ENCODE measurements at regions not wholly inside any gene's neighbourhood (a gene's known extent, or its start where the extent isn't known, plus 50 kb on each side); places are given as distances from the start of the nearest gene placed in this dataset.
"Not testable (repeated sequence)": the region's sequence is repeated elsewhere in the genome, so short reads cannot be mapped to it uniquely, and the experiment has no call there.

- Histone ChIP-seq H3K27ac (no peak overlapping the region), H3K4me1 (no peaks in the 10 kb centered on the region), H3K27me3 (no peaks in the 10 kb centered on the region), H3K9me3 (no peaks in the 10 kb centered on the region), H3K36me3 (replicated peaks in 1 of 2; ENCODE audit: insufficient read depth in 1 of 2, low read depth in 2 of 2) (no peaks in the 10 kb centered on the region), H3K4me3 (no peak overlapping the region)
- 81 to 94% methylated on average over 1 of the region's 1 CpG for WGBS, 2 donors
- intact Hi-C loops (cut with DNase I), result no loop called here
- TF ChIP-seq, protein P1, sequence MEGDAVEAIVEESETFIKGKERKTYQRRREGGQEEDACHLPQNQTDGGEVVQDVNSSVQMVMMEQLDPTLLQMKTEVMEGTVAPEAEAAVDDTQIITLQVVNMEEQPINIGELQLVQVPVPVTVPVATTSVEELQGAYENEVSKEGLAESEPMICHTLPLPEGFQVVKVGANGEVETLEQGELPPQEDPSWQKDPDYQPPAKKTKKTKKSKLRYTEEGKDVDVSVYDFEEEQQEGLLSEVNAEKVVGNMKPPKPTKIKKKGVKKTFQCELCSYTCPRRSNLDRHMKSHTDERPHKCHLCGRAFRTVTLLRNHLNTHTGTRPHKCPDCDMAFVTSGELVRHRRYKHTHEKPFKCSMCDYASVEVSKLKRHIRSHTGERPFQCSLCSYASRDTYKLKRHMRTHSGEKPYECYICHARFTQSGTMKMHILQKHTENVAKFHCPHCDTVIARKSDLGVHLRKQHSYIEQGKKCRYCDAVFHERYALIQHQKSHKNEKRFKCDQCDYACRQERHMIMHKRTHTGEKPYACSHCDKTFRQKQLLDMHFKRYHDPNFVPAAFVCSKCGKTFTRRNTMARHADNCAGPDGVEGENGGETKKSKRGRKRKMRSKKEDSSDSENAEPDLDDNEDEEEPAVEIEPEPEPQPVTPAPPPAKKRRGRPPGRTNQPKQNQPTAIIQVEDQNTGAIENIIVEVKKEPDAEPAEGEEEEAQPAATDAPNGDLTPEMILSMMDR (IDR thresholded peaks at IDR 0.05), result no peak
- no peak for TF ChIP-seq POLR2A (IDR thresholded peaks at IDR 0.05)
- no peak for ATAC-seq
- DNase-seq, result no peak
Measured at GRCh38 chr14:58774531-58774930, 136.8 kb downstream of the DACT1 start.

DNA sequence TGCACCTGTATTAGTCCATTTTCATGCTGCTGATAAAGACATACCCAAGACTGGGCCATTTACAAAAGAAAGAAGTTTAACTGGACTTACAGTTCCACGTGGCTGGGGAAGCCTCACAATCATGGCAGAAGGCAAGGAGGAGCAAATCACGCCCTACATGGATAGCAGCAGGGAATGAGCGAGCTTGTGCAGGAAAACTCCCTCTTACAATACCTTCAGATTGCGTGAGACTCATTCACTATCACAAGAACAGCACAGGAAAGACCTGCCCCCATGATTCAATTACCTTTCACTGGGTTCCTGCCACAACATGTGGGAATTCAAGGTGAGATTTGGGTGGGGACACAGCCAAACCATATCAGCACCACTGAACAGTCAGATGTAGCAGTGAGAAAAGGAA lies 137.4 kb downstream of the DACT1 start:
- H3K9me3 ChIP-seq; ATAC-seq; DNase-seq; H3K27me3 ChIP-seq; intact Hi-C loops (cut with DNase I); H3K36me3 ChIP-seq (replicated peaks in 1 of 2; ENCODE audit: insufficient read depth in 1 of 2, low read depth in 2 of 2); H3K4me3 ChIP-seq; H3K27ac ChIP-seq; H3K4me1 ChIP-seq: not testable (repeated sequence)
- WGBS, 2 donors, result 67 to 75% methylated on average over 4 of the region's 4 CpGs

DNA sequence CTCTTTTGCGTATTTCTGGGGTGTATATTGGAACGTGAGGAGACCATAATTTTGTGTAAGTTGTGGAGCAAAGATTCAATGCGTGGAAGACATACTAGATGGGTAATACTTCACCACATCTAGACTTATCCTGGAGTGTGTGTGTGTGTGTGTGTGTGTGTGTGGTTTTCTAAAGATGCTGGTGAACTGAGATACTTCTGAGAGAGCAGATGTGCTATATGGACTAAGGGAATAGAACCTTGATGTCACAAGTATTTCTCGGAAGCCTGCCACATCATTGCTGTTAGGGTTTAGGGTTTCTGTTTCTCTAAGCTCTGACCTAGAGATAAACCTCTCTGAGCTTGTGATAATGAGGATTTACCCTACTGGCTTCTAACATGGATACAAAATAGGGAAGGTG lies 138.8 kb downstream of the DACT1 start:
- intact Hi-C loops (cut with DNase I), result no loop called here
- ATAC-seq, result no peak
- no peak overlapping the region for H3K4me3 ChIP-seq
- H3K36me3 ChIP-seq (replicated peaks in 1 of 2; ENCODE audit: insufficient read depth in 1 of 2, low read depth in 2 of 2), result no peaks in the 10 kb centered on the region
- H3K27me3 ChIP-seq, result no peaks in the 10 kb centered on the region
- H3K27ac ChIP-seq, result no peak overlapping the region
- 69 to 87% methylated on average over 4 of the region's 4 CpGs for WGBS, 2 donors
- H3K9me3 ChIP-seq, result no peaks in the 10 kb centered on the region
- no peaks in the 10 kb centered on the region for H3K4me1 ChIP-seq
- TF ChIP-seq POLR2A (IDR thresholded peaks at IDR 0.05), result no peak
- TF ChIP-seq, protein P1 (IDR thresholded peaks at IDR 0.05), result no peak
- DNase-seq, result no peak

- 31 to 49% methylated on average over 6 to 7 of the region's 7 CpGs for WGBS, 2 donors
- Histone ChIP-seq H3K36me3 (replicated peaks in 1 of 2; ENCODE audit: insufficient read depth in 1 of 2, low read depth in 2 of 2) (no peaks in the 10 kb centered on the region), H3K4me3 (no peak overlapping the region), H3K27ac (no peak overlapping the region), H3K9me3 (no peaks in the 10 kb centered on the region), H3K4me1 (no peaks in the 10 kb centered on the region), H3K27me3 (no peaks in the 10 kb centered on the region)
- TF ChIP-seq, protein P1 (IDR thresholded peaks at IDR 0.05), result no peak
- TF ChIP-seq POLR2A (IDR thresholded peaks at IDR 0.05), result no peak
- intact Hi-C loops (cut with DNase I), result no loop called here
- ATAC-seq, result no peak
- DNase-seq, result no peak
Measured at GRCh38 chr14:58777541-58777979, 139.8 kb downstream of the DACT1 start.

DNA sequence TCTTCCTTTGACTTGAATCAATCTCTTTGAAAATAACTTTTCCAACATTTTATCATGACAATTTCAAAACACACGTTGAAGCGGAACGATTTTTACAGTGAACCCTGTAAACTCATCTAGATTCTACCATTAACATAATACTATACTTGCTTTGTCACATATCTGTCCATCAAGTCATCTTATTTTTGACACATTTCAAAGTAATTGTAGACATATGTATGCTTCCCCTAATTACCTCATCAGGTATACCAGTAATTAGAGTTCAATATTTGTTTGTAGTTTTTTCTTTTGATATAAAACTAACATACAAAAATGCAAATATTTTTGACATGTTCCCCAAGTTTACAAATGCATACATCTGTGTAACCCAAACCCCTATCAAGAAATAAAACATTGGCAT lies 140.4 kb downstream of the DACT1 start:
- WGBS, 2 donors, result 73 to 79% methylated on average over 3 of the region's 3 CpGs
- Histone ChIP-seq H3K4me3 (no peak overlapping the region), H3K36me3 (replicated peaks in 1 of 2; ENCODE audit: insufficient read depth in 1 of 2, low read depth in 2 of 2) (no peaks in the 10 kb centered on the region), H3K4me1 (no peaks in the 10 kb centered on the region), H3K9me3 (no peaks in the 10 kb centered on the region), H3K27me3 (no peaks in the 10 kb centered on the region), H3K27ac (no peak overlapping the region)
- no peak for ATAC-seq
- intact Hi-C loops (cut with DNase I), result no loop called here
- no peak for DNase-seq
- TF ChIP-seq, protein P1 (IDR thresholded peaks at IDR 0.05), result no peak
- no peak for TF ChIP-seq POLR2A (IDR thresholded peaks at IDR 0.05)
